GM23248 (cell line): ENCODE measurements at regions not wholly inside any gene's neighbourhood (a gene's known extent, or its start where the extent isn't known, plus 50 kb on each side); places are given as distances from the start of the nearest gene placed in this dataset.
A peak's percentile ranks its signal among the peaks of the same experiment; 100 is the strongest.

ENCODE experiments used
- DNase-seq: peaks from one replicate; pipeline ENCODE4 v3.0.0-alpha.2; 2015
- H2AFZ ChIP-seq: fragments of 200-600 bp; sonication (generic); 2 replicates; pipeline ENCODE4 v1.6.1; 2016; ENCODE audit warnings: antibody characterized with exemption
- H3F3A ChIP-seq: fragments of 200-600 bp; sonication (generic); 2 replicates; pipeline ENCODE4 v1.6.1; 2016; ENCODE audit warnings: mild to moderate bottlenecking, antibody characterized with exemption, mixed run types; ENCODE audit not compliant: insufficient read depth
- H3K27ac ChIP-seq: fragments of 200-600 bp; sonication (generic); 2 replicates; pipeline ENCODE4 v1.5.1; 2016; ENCODE audit warnings: mild to moderate bottlenecking
- H3K27me3 ChIP-seq: fragments of 200-600 bp; sonication (generic); replicated peaks from 2 replicates; pipeline ENCODE4 v1.6.1; 2016; ENCODE audit warnings: mild to moderate bottlenecking; ENCODE audit not compliant: insufficient read depth
- H3K36me3 ChIP-seq: fragments of 200-600 bp; sonication (generic); 2 replicates; pipeline ENCODE4 v1.6.1; 2016; ENCODE audit warnings: low read depth, mild to moderate bottlenecking
- H3K4me1 ChIP-seq: fragments of 200-600 bp; sonication (generic); 2 replicates; pipeline ENCODE4 v1.6.1; 2016; ENCODE audit warnings: mild to moderate bottlenecking; ENCODE audit not compliant: insufficient read depth
- H3K4me2 ChIP-seq: fragments of 200-600 bp; sonication (generic); one replicate; pipeline ENCODE4 v1.6.1; 2016; ENCODE audit warnings: mild to moderate bottlenecking; ENCODE audit not compliant: unreplicated experiment
- H3K4me3 ChIP-seq: fragments of 200-600 bp; sonication (generic); 2 replicates; pipeline ENCODE4 v1.5.1; 2016; ENCODE audit warnings: mild to moderate bottlenecking
- H3K79me2 ChIP-seq: fragments of 200-600 bp; sonication (generic); 2 replicates; pipeline ENCODE4 v1.6.1; 2016; ENCODE audit warnings: mild to moderate bottlenecking; ENCODE audit not compliant: insufficient read depth
- H3K9ac ChIP-seq: fragments of 200-600 bp; sonication (generic); 2 replicates; pipeline ENCODE4 v1.6.1; 2016; ENCODE audit warnings: mild to moderate bottlenecking
- H3K9me2 ChIP-seq: fragments of 200-600 bp; sonication (generic); 2 replicates; pipeline ENCODE4 v1.6.1; 2016; ENCODE audit warnings: mixed run types, mild to moderate bottlenecking, moderate library complexity; ENCODE audit not compliant: insufficient read depth
- H3K9me3 ChIP-seq: fragments of 200-600 bp; sonication (generic); one replicate; pipeline ENCODE4 v1.6.1; 2017; ENCODE audit warnings: low read depth
- H4K20me1 ChIP-seq: fragments of 200-600 bp; sonication (generic); 2 replicates; pipeline ENCODE4 v1.6.0; 2016; ENCODE audit not compliant: insufficient read depth
- EZH2 ChIP-seq: fragments of 200-600 bp; sonication (generic); IDR thresholded peaks from 2 replicates; pipeline ENCODE4 v1.6.1; 2018; ENCODE audit warnings: antibody characterized with exemption, mild to moderate bottlenecking; ENCODE audit not compliant: insufficient read depth, poor library complexity, severe bottlenecking
- EZH2phosphoT487 ChIP-seq: fragments of 200-600 bp; sonication (generic); IDR thresholded peaks from 2 replicates; pipeline ENCODE4 v1.6.1; 2018; ENCODE audit warnings: antibody characterized with exemption, moderate library complexity, mild to moderate bottlenecking, low read depth; ENCODE audit not compliant: insufficient read depth
- WGBS, 2 experiments: methylation state at CpG; one replicate each; pipeline ENCODE4 v1.1.6; 2015 to 2017; ENCODE audit warnings: low lambda C conversion rate in 2 of 2, low coverage in 1 of 2; ENCODE audit errors: missing lambda C conversion rate in 2 of 2; 5-methylcytosine and 5-hydroxymethylcytosine counted together
- in situ Hi-C: fragments of 300-500 bp; cut with MboI; formaldehyde crosslinking; loops from 2 replicates; pipeline ENCODE4 v1.15.0; 2020

- no peak overlapping the region for H2AFZ ChIP-seq
- H3K4me2 ChIP-seq: no peak overlapping the region
- H3K9me3 ChIP-seq: no peaks in the 10 kb centered on the region
- peaks cover 6% of the 10 kb centered on the region for H3K27me3 ChIP-seq
- H3K9ac ChIP-seq: no peak overlapping the region
- no peak overlapping the region for H3K4me3 ChIP-seq
- H3F3A ChIP-seq: no peaks in the 10 kb centered on the region
- 69 to 74% methylated on average over 2 of the region's 2 CpGs for WGBS, 2 experiments
- no peak for DNase-seq
- H3K27ac ChIP-seq: no peak overlapping the region
- no peaks in the 10 kb centered on the region for H3K9me2 ChIP-seq
- no peaks in the 10 kb centered on the region for H4K20me1 ChIP-seq
- in situ Hi-C loops: no loop called here
- no peaks in the 10 kb centered on the region for H3K4me1 ChIP-seq
- H3K79me2 ChIP-seq: no peaks in the 10 kb centered on the region
- TF ChIP-seq EZH2 (no peak), EZH2phosphoT487 (no peak)
- no peaks in the 10 kb centered on the region for H3K36me3 ChIP-seq
These were observed 119.2 kb downstream of the LRIG2 start for GRCh38 chr1:113192242-113192641.

GRCh38 chr1:113192980-113193379 is 120.0 kb downstream of the LRIG2 start:
- DNase-seq: no peak
- Histone ChIP-seq H3K9me3 (no peaks in the 10 kb centered on the region), H2AFZ (no peak overlapping the region), H3K4me2 (no peak overlapping the region), H3K9ac (no peak overlapping the region), H3K9me2 (no peaks in the 10 kb centered on the region), H3K27me3 (peaks cover 8% of the 10 kb centered on the region), H3K36me3 (no peaks in the 10 kb centered on the region), H3K4me1 (no peaks in the 10 kb centered on the region), H3F3A (no peaks in the 10 kb centered on the region), H3K4me3 (no peak overlapping the region), H3K27ac (no peak overlapping the region), H4K20me1 (no peaks in the 10 kb centered on the region), H3K79me2 (no peaks in the 10 kb centered on the region)
- WGBS, 2 experiments: 31 to 63% methylated on average over 1 of the region's 1 CpG
- TF ChIP-seq EZH2: no peak
- TF ChIP-seq EZH2phosphoT487: no peak
- in situ Hi-C loops: no loop called here

- Histone ChIP-seq H3K27me3 (peaks cover 8% of the 10 kb centered on the region), H3K4me3 (no peak overlapping the region), H3K4me1 (no peaks in the 10 kb centered on the region), H4K20me1 (no peaks in the 10 kb centered on the region), H3K36me3 (no peaks in the 10 kb centered on the region), H3K79me2 (no peaks in the 10 kb centered on the region), H3K9me3 (no peaks in the 10 kb centered on the region), H3K4me2 (no peak overlapping the region), H3K9me2 (no peaks in the 10 kb centered on the region), H2AFZ (peak overlapping the region; percentile 19; the same call in 1 of the 2 replicates), H3K9ac (no peak overlapping the region), H3F3A (no peaks in the 10 kb centered on the region), H3K27ac (no peak overlapping the region)
- DNase-seq: no peak
- in situ Hi-C loops: no loop called here
- TF ChIP-seq EZH2phosphoT487 (no peak), EZH2 (no peak)
- 60 to 61% methylated on average over 18 of the region's 18 CpGs for WGBS, 2 experiments
These were observed 122.1 kb downstream of the LRIG2 start for GRCh38 chr1:113194846-113195830.

- Histone ChIP-seq H3K4me2 (no peak overlapping the region), H3K9me2 (no peaks in the 10 kb centered on the region), H3K36me3 (no peaks in the 10 kb centered on the region), H3K79me2 (no peaks in the 10 kb centered on the region), H3K4me3 (no peak overlapping the region), H2AFZ (no peak overlapping the region), H3F3A (no peaks in the 10 kb centered on the region), H3K27me3 (peaks cover 3% of the 10 kb centered on the region; the same call in 1 of the 2 replicates), H3K27ac (no peak overlapping the region), H3K9ac (no peak overlapping the region), H3K9me3 (no peaks in the 10 kb centered on the region), H4K20me1 (no peaks in the 10 kb centered on the region), H3K4me1 (no peaks in the 10 kb centered on the region)
- no peak for DNase-seq
- TF ChIP-seq EZH2phosphoT487 (no peak), EZH2 (no peak)
- in situ Hi-C loops: no loop called here
- 42 to 43% methylated on average over 13 of the region's 13 CpGs for WGBS, 2 experiments
These were observed 124.8 kb downstream of the LRIG2 start for GRCh38 chr1:113197719-113198330.
